HG02571 (cell line): ENCODE measurements at regions not wholly inside any gene's neighbourhood (a gene's known extent, or its start where the extent isn't known, plus 50 kb on each side); places are given as distances from the start of the nearest gene placed in this dataset.

Source experiments
- ATAC-seq: cut with Tn5 transposase; IDR thresholded peaks from one replicate; pipeline ENCODE4 v1.9.1; 2021; ENCODE audit warnings: mild to moderate bottlenecking, moderate library complexity; ENCODE audit not compliant: unreplicated experiment

- no peak for ATAC-seq
These were observed 127.0 kb upstream of the CDH4 start for GRCh38 chr20:61125076-61125475.

- ATAC-seq, result no peak
These were observed 126.4 kb upstream of the CDH4 start for GRCh38 chr20:61125546-61126180.

- ATAC-seq, result no peak
These were observed 125.5 kb upstream of the CDH4 start for GRCh38 chr20:61126369-61127195.

- no peak for ATAC-seq
These were observed 124.6 kb upstream of the CDH4 start for GRCh38 chr20:61127311-61128039.

- ATAC-seq, result no peak
These were observed 123.3 kb upstream of the CDH4 start for GRCh38 chr20:61128701-61129269.

- no peak for ATAC-seq
These were observed 122.8 kb upstream of the CDH4 start for GRCh38 chr20:61129311-61129710.

- ATAC-seq, result no peak
These were observed 121.9 kb upstream of the CDH4 start for GRCh38 chr20:61130156-61130555.

GRCh38 chr20:61131944-61132343 is 120.1 kb upstream of the CDH4 start:
- no peak for ATAC-seq

GRCh38 chr20:61133611-61134010 is 118.5 kb upstream of the CDH4 start:
- ATAC-seq, result no peak

- no peak for ATAC-seq
These were observed 117.6 kb upstream of the CDH4 start for GRCh38 chr20:61134296-61135030.

- no peak for ATAC-seq
These were observed 116.8 kb upstream of the CDH4 start for GRCh38 chr20:61135266-61135665.

- no peak for ATAC-seq
These were observed 116.1 kb upstream of the CDH4 start for GRCh38 chr20:61135968-61136367.

GRCh38 chr20:61138566-61138965 is 113.5 kb upstream of the CDH4 start:
- ATAC-seq, result no peak

- no peak for ATAC-seq
These were observed 113.0 kb upstream of the CDH4 start for GRCh38 chr20:61139031-61139430.

- no peak for ATAC-seq
These were observed 111.5 kb upstream of the CDH4 start for GRCh38 chr20:61140576-61140975.

- ATAC-seq, result no peak
These were observed 106.0 kb upstream of the CDH4 start for GRCh38 chr20:61146023-61146422.

GRCh38 chr20:61149636-61150035 is 102.4 kb upstream of the CDH4 start:
- no peak for ATAC-seq

GRCh38 chr20:61157301-61157700 is 94.8 kb upstream of the CDH4 start:
- ATAC-seq, result no peak

GRCh38 chr20:61159957-61160686 is 91.9 kb upstream of the CDH4 start:
- ATAC-seq, result no peak

- ATAC-seq, result no peak
These were observed 90.2 kb upstream of the CDH4 start for GRCh38 chr20:61161726-61162390.
